GM23338 (cell line): ENCODE measurements at regions not wholly inside any gene's neighbourhood (a gene's known extent, or its start where the extent isn't known, plus 50 kb on each side); places are given as distances from the start of the nearest gene placed in this dataset.

Experiments
- ATAC-seq: fragments of 200-7000 bp; cut with Tn5 transposase; 3 replicates; pipeline ENCODE4 v1.9.1; 2020
- DNase-seq: peaks from one replicate; pipeline ENCODE4 v3.0.0-alpha.2; 2015; ENCODE audit warnings: low spot score
- H2AFZ ChIP-seq: fragments of 200-600 bp; sonication (generic); 2 replicates; pipeline ENCODE4 v1.8.0; 2016; ENCODE audit warnings: antibody characterized with exemption, mild to moderate bottlenecking, moderate library complexity
- H3F3A ChIP-seq: fragments of 200-600 bp; sonication (generic); replicated peaks from 2 replicates; pipeline ENCODE4 v1.8.0; 2017; ENCODE audit warnings: antibody characterized with exemption, mixed run types, low read depth
- H3K27ac ChIP-seq: fragments of 200-600 bp; sonication (generic); 2 replicates; pipeline ENCODE4 v1.6.1; 2016; ENCODE audit warnings: low read depth
- H3K27me3 ChIP-seq: fragments of 200-600 bp; sonication (generic); 2 replicates; pipeline ENCODE4 v1.8.0; 2016; ENCODE audit warnings: mild to moderate bottlenecking, mixed run types, moderate library complexity; ENCODE audit not compliant: insufficient read depth
- H3K36me3 ChIP-seq: fragments of 200-600 bp; sonication (generic); 2 replicates; pipeline ENCODE4 v1.8.0; 2016; ENCODE audit warnings: mild to moderate bottlenecking; ENCODE audit not compliant: insufficient read depth
- H3K4me1 ChIP-seq: fragments of 200-600 bp; sonication (generic); 2 replicates; pipeline ENCODE4 v1.8.0; 2016; ENCODE audit warnings: mild to moderate bottlenecking, moderate library complexity; ENCODE audit not compliant: insufficient read depth
- H3K4me2 ChIP-seq: fragments of 200-600 bp; sonication (generic); 2 replicates; pipeline ENCODE4 v1.7.1; 2017; ENCODE audit warnings: mixed run types
- H3K4me3 ChIP-seq: fragments of 200-600 bp; sonication (generic); 2 replicates; pipeline ENCODE4 v1.6.1; 2016; ENCODE audit warnings: mixed run types
- H3K79me2 ChIP-seq: fragments of 200-600 bp; sonication (generic); replicated peaks from 2 replicates; pipeline ENCODE4 v1.8.0; 2017; ENCODE audit warnings: mild to moderate bottlenecking; ENCODE audit not compliant: insufficient read depth
- H3K9me2 ChIP-seq: fragments of 200-600 bp; sonication (generic); 2 replicates; pipeline ENCODE4 v1.8.0; 2017; ENCODE audit not compliant: insufficient read depth
- H4K20me1 ChIP-seq: fragments of 200-600 bp; sonication (generic); replicated peaks from 2 replicates; pipeline ENCODE4 v1.8.0; 2017; ENCODE audit warnings: mild to moderate bottlenecking; ENCODE audit not compliant: insufficient read depth
- H3K27ac Mint-ChIP-seq: 2 replicates; pipeline ENCODE4 v1.8.0; 2020; ENCODE audit warnings: inconsistent platforms, mild to moderate bottlenecking, moderate library complexity, mixed read lengths
- H3K27me3 Mint-ChIP-seq: 3 replicates; pipeline ENCODE4 v1.8.0; 2022; ENCODE audit warnings: low read depth, mild to moderate bottlenecking, moderate library complexity, mixed read lengths, inconsistent platforms; ENCODE audit not compliant: insufficient read depth, poor library complexity
- H3K36me3 Mint-ChIP-seq: 3 replicates; pipeline ENCODE4 v1.8.0; 2021; ENCODE audit warnings: low read depth, mild to moderate bottlenecking, inconsistent platforms, moderate library complexity, mixed read lengths
- H3K4me1 Mint-ChIP-seq: 3 replicates; pipeline ENCODE4 v1.8.0; 2020; ENCODE audit warnings: mild to moderate bottlenecking, inconsistent platforms, mixed read lengths
- H3K4me3 Mint-ChIP-seq: 3 replicates; pipeline ENCODE4 v1.8.0; 2021; ENCODE audit warnings: moderate library complexity, mild to moderate bottlenecking, inconsistent platforms, mixed read lengths
- H3K9me3 Mint-ChIP-seq: 3 replicates; pipeline ENCODE4 v1.8.0; 2020; ENCODE audit warnings: moderate library complexity, mild to moderate bottlenecking, inconsistent platforms, mixed read lengths
- ETS1 ChIP-seq: IDR thresholded peaks from 2 replicates; pipeline ENCODE4 v1.6.1; 2016; ENCODE audit warnings: antibody characterized with exemption
- EZH2 ChIP-seq: fragments of 200-600 bp; sonication (generic); IDR thresholded peaks from one replicate; pipeline ENCODE4 v1.8.0; 2017; ENCODE audit warnings: antibody characterized with exemption, mild to moderate bottlenecking, low read depth; ENCODE audit not compliant: unreplicated experiment
- JUNB ChIP-seq: IDR thresholded peaks from one replicate; pipeline ENCODE4 v1.6.1; 2016; ENCODE audit warnings: antibody characterized with exemption; ENCODE audit not compliant: unreplicated experiment
- NANOG ChIP-seq: IDR thresholded peaks from 2 replicates; pipeline ENCODE4 v1.6.1; 2016; ENCODE audit warnings: antibody characterized with exemption, borderline replicate concordance
- POLR2AphosphoS5 ChIP-seq: IDR thresholded peaks from 2 replicates; pipeline ENCODE4 v1.6.1; 2016; ENCODE audit warnings: antibody characterized with exemption, low read depth
- REST ChIP-seq: IDR thresholded peaks from one replicate; pipeline ENCODE4 v1.6.1; 2018; ENCODE audit warnings: antibody characterized with exemption; ENCODE audit not compliant: unreplicated experiment
- STAT1 ChIP-seq: IDR thresholded peaks from one replicate; pipeline ENCODE4 v1.6.1; 2016; ENCODE audit warnings: antibody characterized with exemption; ENCODE audit not compliant: unreplicated experiment
- ZNF114 ChIP-seq: fragments of 250-450 bp; sonication (Bioruptor Pico); IDR thresholded peaks from 2 replicates; pipeline ENCODE4 v1.5.0; 2020; ENCODE audit warnings: mild to moderate bottlenecking, moderate library complexity
- ZNF462 ChIP-seq: fragments of 250-450 bp; sonication (Bioruptor Pico); IDR thresholded peaks from 2 replicates; pipeline ENCODE4 v1.5.0; 2020; ENCODE audit warnings: mild to moderate bottlenecking, moderate library complexity

GRCh38 chr6:41428996-41429421, 93.6 kb downstream of the NCR2 start (continued):
- TF ChIP-seq ETS1 (no peak), EZH2 (no peak), NANOG (no peak), POLR2AphosphoS5 (no peak), JUNB (no peak), STAT1 (no peak)

- DNase-seq, result no peak
- H3K36me3 Mint-ChIP-seq, result no peaks in the 10 kb centered on the region; the same call in 2 of the 3 replicates
- Histone ChIP-seq H3K27ac (no peak overlapping the region), H3K79me2 (no peaks in the 10 kb centered on the region), H3K27me3 (peaks cover 71% of the 10 kb centered on the region), H3F3A (peaks cover 12% of the 10 kb centered on the region), H3K9me2 (no peaks in the 10 kb centered on the region), H3K4me2 (peak overlapping the region; percentile 93), H3K36me3 (no peaks in the 10 kb centered on the region), H3K4me3 (no peak overlapping the region), H4K20me1 (no peaks in the 10 kb centered on the region), H3K4me1 (peaks cover 45% of the 10 kb centered on the region), H2AFZ (peak overlapping the region; percentile 70; the same call in 1 of the 2 replicates)
- no peak overlapping the region for H3K27ac Mint-ChIP-seq
- peak overlapping the region; percentile 30; the same call in 2 of the 3 replicates for H3K4me3 Mint-ChIP-seq
- ATAC-seq, result no peak
- peaks cover 29% of the 10 kb centered on the region for H3K4me1 Mint-ChIP-seq
- no peaks in the 10 kb centered on the region for H3K9me3 Mint-ChIP-seq
- peaks cover 27% of the 10 kb centered on the region for H3K27me3 Mint-ChIP-seq
- no peak for TF ChIP-seq ETS1
- no peak for TF ChIP-seq ZNF462 (CRISPR knock-in tag)
- TF ChIP-seq REST, result no peak
- TF ChIP-seq ZNF114, result no peak
- TF ChIP-seq EZH2, result no peak
- no peak for TF ChIP-seq STAT1
- TF ChIP-seq JUNB, result no peak
- no peak for TF ChIP-seq NANOG
Observed at GRCh38 chr6:41429506-41430504, 94.4 kb downstream of the NCR2 start.
